Liver (tissue), 7 donors: ENCODE measurements at regions not wholly inside any gene's neighbourhood (a gene's known extent, or its start where the extent isn't known, plus 50 kb on each side); places are given as distances from the start of the nearest gene placed in this dataset.

Experiments used
- DNase-seq: peaks from one replicate; pipeline ENCODE4 v3.0.0-alpha.2; 2017; ENCODE audit warnings: low spot score
- H3K27ac ChIP-seq, 2 donors: one replicate each; pipeline ENCODE4 v1.7.0; 2013; ENCODE audit warnings: inconsistent platforms in 2 of 2, low read length in 2 of 2, control low read depth in 1 of 2, low read depth in 1 of 2, mild to moderate bottlenecking in 1 of 2
- H3K27me3 ChIP-seq, 4 donors: one replicate each; pipeline versions ENCODE4 v1.6.1 to v1.7.0; 2013; ENCODE audit warnings: low read length in 3 of 4, inconsistent platforms in 1 of 4, mild to moderate bottlenecking in 1 of 4, moderate library complexity in 1 of 4; ENCODE audit not compliant: control insufficient read depth in 4 of 4, insufficient read depth in 4 of 4
- H3K36me3 ChIP-seq, 4 donors: one replicate each; pipeline versions ENCODE4 v1.6.1 to v1.7.0; 2013; ENCODE audit warnings: low read length in 3 of 4, mild to moderate bottlenecking in 3 of 4, low read depth in 1 of 4, moderate library complexity in 1 of 4; ENCODE audit not compliant: control insufficient read depth in 4 of 4, insufficient read depth in 3 of 4
- H3K4me1 ChIP-seq, 4 donors: one replicate each; pipeline versions ENCODE4 v1.6.1 to v1.7.0; 2013; ENCODE audit warnings: low read length in 3 of 4, mild to moderate bottlenecking in 3 of 4, moderate library complexity in 1 of 4; ENCODE audit not compliant: control insufficient read depth in 4 of 4, insufficient read depth in 4 of 4
- H3K4me3 ChIP-seq, 3 donors: one replicate each; pipeline versions ENCODE4 v1.6.1 to v1.7.0; 2013; ENCODE audit warnings: low read length in 3 of 3, control low read depth in 1 of 3, low read depth in 1 of 3, mild to moderate bottlenecking in 1 of 3
- H3K9ac ChIP-seq, 2 donors: one replicate each; pipeline ENCODE4 v1.7.0; 2013; ENCODE audit warnings: low read length in 2 of 2, mild to moderate bottlenecking in 2 of 2, moderate library complexity in 2 of 2, control low read depth in 1 of 2, low read depth in 1 of 2
- H3K9me3 ChIP-seq, 4 donors: one replicate each; pipeline versions ENCODE4 v1.6.1 to v1.7.0; 2013; ENCODE audit warnings: low read length in 3 of 4; ENCODE audit not compliant: control insufficient read depth in 4 of 4
- EGR1 ChIP-seq, 2 donors: IDR thresholded peaks; 2 replicates each; pipeline ENCODE4 v1.6.1; 2016 to 2018; ENCODE audit warnings: antibody characterized with exemption in 2 of 2, low read depth in 2 of 2
- FOXA1 ChIP-seq: IDR thresholded peaks from 2 replicates; pipeline ENCODE4 v1.6.1; 2016; ENCODE audit warnings: antibody characterized with exemption
- FOXA2 ChIP-seq: IDR thresholded peaks from 2 replicates; pipeline ENCODE4 v1.6.1; 2016; ENCODE audit warnings: antibody characterized with exemption
- GABPA ChIP-seq, 2 donors: IDR thresholded peaks in 1 of 2; conservative IDR thresholded peaks in 1 of 2; 2 replicates each; pipeline ENCODE4 v1.6.1; 2016; ENCODE audit warnings: antibody characterized with exemption in 2 of 2, mild to moderate bottlenecking in 1 of 2, moderate library complexity in 1 of 2
- HNF4A ChIP-seq, 2 donors: conservative IDR thresholded peaks; 2 replicates each; pipeline ENCODE4 v1.6.1; 2016; ENCODE audit warnings: antibody characterized with exemption in 2 of 2, mild to moderate bottlenecking in 2 of 2
- HNF4G ChIP-seq: IDR thresholded peaks from 2 replicates; pipeline ENCODE4 v1.6.1; 2016; ENCODE audit warnings: antibody characterized with exemption
- JUND ChIP-seq, 2 donors: IDR thresholded peaks; 2 replicates each; pipeline ENCODE4 v1.6.1; 2016; ENCODE audit warnings: antibody characterized with exemption in 2 of 2
- MAX ChIP-seq: IDR thresholded peaks from 2 replicates; pipeline ENCODE4 v1.6.1; 2016; ENCODE audit warnings: antibody characterized with exemption
- NR2F2 ChIP-seq: IDR thresholded peaks from 2 replicates; pipeline ENCODE4 v1.6.1; 2016; ENCODE audit warnings: antibody characterized with exemption
- REST ChIP-seq: IDR thresholded peaks from 2 replicates; pipeline ENCODE4 v1.6.1; 2016; ENCODE audit warnings: antibody characterized with exemption, mild to moderate bottlenecking
- RXRA ChIP-seq, 2 donors: IDR thresholded peaks; 2 replicates each; pipeline ENCODE4 v1.6.1; 2017 to 2018; ENCODE audit warnings: antibody characterized with exemption in 2 of 2, mild to moderate bottlenecking in 1 of 2
- SP1 ChIP-seq: IDR thresholded peaks from 2 replicates; pipeline ENCODE4 v1.6.1; 2018; ENCODE audit warnings: antibody characterized with exemption, mild to moderate bottlenecking
- TAF1 ChIP-seq: conservative IDR thresholded peaks from 2 replicates; pipeline ENCODE4 v1.6.1; 2016; ENCODE audit warnings: antibody characterized with exemption, mild to moderate bottlenecking
- YY1 ChIP-seq: IDR thresholded peaks from 2 replicates; pipeline ENCODE4 v1.6.1; 2016; ENCODE audit warnings: antibody characterized with exemption, mild to moderate bottlenecking
- ZBTB33 ChIP-seq: IDR thresholded peaks from 2 replicates; pipeline ENCODE4 v1.6.1; 2016; ENCODE audit warnings: antibody characterized with exemption
- WGBS: extraction: QIAGEN DNeasy Blood & Tissue Kit; methylation state at CpG from one replicate; pipeline ENCODE4 v1.1.7; 2013; 5-methylcytosine and 5-hydroxymethylcytosine counted together
- donor health status: healthy.
- donor health status: healthy.
- donor health status: healthy.
- donor health status: healthy.

GRCh38 chr6:170023620-170024521 is 267.0 kb downstream of the DLL1 start (continued):
- TF ChIP-seq GABPA (IDR thresholded peaks at IDR 0.05 in 1 of 2, conservative IDR thresholded peaks at IDR 0.05 in 1 of 2) (no peak), TAF1 (no peak)

GRCh38 chr6:170022827-170023619 is 267.9 kb downstream of the DLL1 start:
- no peaks in the 10 kb centered on the region for H3K27me3 ChIP-seq
- H3K9ac ChIP-seq = no peak overlapping the region
- H3K4me3 ChIP-seq = no peak overlapping the region
- no peaks in the 10 kb centered on the region for H3K36me3 ChIP-seq
- H3K9me3 ChIP-seq = no peaks in the 10 kb centered on the region
- H3K27ac ChIP-seq = no peak overlapping the region
- 48% methylated on average over 77 of the region's 77 CpGs for WGBS
- no peak for DNase-seq
- TF ChIP-seq FOXA1 (no peak), MAX (no peak), EGR1 (IDR thresholded peaks at IDR 0.05; ENCODE audit: low read depth in 2 of 2) (no peak), HNF4A (conservative IDR thresholded peaks at IDR 0.05) (no peak), JUND (IDR thresholded peaks at IDR 0.05) (no peak), ZBTB33 (no peak), RXRA (IDR thresholded peaks at IDR 0.05) (no peak), REST (no peak), HNF4G (no peak), SP1 (no peak), FOXA2 (no peak), YY1 (no peak), NR2F2 (no peak)
- peaks cover 2 to 19% (median 12%) of the 10 kb centered on the region in 4 donors for H3K4me1 ChIP-seq
